ENCODE measurements at regions not wholly inside any gene's neighbourhood (a gene's known extent, or its start where the extent isn't known, plus 50 kb on each side); places are given as distances from the start of the nearest gene placed in this dataset.

DNA sequence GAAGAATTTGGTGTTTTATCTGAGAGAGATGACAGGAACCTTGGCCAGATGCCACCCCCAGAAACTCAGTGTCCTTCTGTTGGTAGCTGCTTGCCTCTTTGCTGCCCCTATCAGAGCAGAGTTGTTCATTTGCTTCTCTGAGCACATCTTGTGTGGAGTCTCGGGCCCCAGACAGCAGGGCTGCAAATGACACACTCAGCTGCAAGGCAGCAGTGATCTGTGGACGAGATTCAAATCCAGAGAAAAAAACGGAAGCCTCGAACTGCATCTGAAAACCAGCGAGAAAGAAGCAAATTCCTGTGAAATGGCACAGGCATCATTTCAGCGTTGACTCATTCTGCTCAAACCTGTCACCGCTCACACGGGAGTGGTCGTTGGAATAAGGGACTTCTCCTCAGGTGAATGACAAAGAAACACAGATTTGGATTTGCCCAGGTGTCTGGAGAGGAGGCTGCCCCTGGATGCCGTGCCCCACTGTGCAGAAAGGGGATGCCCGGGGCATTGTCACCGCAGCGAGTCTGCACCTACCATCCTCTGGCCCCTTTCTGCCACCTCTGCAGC lies 144.7 kb downstream of the PFKFB3 start:
- TF ChIP-seq, protein P1, sequence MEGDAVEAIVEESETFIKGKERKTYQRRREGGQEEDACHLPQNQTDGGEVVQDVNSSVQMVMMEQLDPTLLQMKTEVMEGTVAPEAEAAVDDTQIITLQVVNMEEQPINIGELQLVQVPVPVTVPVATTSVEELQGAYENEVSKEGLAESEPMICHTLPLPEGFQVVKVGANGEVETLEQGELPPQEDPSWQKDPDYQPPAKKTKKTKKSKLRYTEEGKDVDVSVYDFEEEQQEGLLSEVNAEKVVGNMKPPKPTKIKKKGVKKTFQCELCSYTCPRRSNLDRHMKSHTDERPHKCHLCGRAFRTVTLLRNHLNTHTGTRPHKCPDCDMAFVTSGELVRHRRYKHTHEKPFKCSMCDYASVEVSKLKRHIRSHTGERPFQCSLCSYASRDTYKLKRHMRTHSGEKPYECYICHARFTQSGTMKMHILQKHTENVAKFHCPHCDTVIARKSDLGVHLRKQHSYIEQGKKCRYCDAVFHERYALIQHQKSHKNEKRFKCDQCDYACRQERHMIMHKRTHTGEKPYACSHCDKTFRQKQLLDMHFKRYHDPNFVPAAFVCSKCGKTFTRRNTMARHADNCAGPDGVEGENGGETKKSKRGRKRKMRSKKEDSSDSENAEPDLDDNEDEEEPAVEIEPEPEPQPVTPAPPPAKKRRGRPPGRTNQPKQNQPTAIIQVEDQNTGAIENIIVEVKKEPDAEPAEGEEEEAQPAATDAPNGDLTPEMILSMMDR (conservative IDR thresholded peaks at IDR 0.05; ENCODE audit: low read depth, low read length): no peak
- DNase-seq (ENCODE audit: low read depth): no peak
- no peak overlapping the region for H3K4me3 ChIP-seq (ENCODE audit: low read depth, low read length)

DNA sequence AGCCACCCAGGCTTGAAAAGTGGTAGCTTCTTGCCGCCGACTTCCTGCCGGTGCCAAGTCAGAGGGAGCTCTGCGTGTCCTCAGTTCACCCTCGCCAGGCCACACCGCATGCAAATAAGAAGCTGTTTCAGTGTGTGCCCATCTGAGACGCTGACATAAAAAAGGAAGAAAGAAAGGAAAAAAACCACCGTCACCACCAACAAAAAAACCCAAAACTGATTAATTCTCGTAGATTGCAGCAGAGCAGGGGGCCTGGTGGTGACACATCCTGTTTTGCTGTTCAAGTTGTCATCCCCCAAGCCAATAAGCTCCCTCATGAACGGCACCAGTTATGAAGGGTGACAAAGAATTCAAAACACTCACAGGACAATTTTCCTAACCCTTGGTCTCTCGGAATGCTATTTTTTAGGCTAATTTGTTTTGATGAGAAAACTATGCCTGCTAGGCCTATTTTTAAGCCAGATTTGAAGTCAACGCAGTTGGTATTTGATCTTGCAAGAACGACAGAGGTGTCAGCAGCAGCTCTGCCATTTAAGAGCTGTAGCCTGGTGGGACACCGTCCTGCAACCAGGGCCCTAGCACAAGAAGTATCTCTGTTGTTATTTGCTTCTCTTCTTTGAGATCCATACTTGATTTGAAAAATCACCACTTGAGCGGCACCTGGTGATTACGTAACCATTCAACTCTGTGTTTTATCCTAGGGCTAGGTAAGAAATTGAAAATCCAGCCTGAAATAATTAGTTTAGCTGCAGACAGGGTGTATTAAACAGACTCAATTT lies 145.6 kb downstream of the PFKFB3 start:
- no peak for DNase-seq (ENCODE audit: low read depth)
- no peak overlapping the region for H3K4me3 ChIP-seq (ENCODE audit: low read depth, low read length)
- TF ChIP-seq, protein P1 (conservative IDR thresholded peaks at IDR 0.05; ENCODE audit: low read depth, low read length): no peak

DNA sequence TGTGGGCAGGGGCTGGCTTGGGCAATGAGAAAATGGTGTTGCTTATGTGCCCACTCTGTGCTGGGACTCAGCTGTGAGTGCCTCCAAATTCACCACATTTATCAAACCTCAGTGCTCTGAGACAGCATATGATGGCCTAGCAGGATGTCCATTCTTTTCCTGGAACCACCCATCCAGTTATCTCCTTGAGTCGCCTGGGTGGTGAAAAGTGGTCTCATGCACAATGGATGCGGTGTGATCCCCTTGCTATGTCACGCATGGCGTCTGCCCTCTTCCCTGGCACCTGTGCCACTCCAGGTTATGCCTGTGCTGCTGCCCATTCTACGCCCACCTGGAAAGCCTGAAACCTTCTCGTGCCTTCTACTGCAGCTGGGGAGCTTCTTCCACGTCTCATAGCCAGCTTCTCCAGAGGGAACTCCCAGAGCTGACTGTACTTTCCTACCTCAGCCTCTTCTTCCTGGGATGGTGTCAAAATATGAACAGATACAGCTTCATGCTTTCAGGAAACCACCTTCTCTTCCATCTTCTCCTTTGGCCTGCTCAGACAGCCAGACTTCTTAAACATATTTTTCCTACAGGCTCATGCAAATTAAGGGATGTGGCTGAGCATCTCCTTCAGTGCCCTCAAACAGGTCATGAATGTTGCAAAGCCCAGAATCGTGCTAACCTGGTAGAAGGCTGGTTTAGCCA lies 147.3 kb downstream of the PFKFB3 start:
- TF ChIP-seq, protein P1 (conservative IDR thresholded peaks at IDR 0.05; ENCODE audit: low read depth, low read length): no peak
- DNase-seq (ENCODE audit: low read depth): no peak
- no peak overlapping the region for H3K4me3 ChIP-seq (ENCODE audit: low read depth, low read length)

DNA sequence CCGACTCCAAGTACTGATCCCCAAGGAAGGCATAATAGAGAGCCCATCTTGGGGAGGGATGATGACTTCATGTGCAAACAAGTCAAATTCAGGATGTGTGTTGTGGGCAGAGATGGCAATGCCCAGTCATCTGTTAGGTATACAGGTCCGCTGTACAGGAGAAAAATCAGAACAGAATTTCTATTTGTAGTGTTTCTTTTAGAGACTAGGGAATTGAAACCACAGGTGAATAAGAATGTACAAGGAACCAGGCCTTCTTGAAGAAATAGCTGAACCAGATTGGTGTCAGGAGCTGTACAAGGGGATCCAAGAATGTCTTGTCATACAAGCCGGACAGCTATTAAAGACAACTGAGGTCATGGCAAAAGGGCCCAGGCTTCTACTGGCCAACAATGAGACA lies 147.9 kb downstream of the PFKFB3 start:
- H3K4me3 ChIP-seq (ENCODE audit: low read depth, low read length): no peak overlapping the region
- TF ChIP-seq, protein P1 (conservative IDR thresholded peaks at IDR 0.05; ENCODE audit: low read depth, low read length): no peak
- DNase-seq (ENCODE audit: low read depth): no peak

DNA sequence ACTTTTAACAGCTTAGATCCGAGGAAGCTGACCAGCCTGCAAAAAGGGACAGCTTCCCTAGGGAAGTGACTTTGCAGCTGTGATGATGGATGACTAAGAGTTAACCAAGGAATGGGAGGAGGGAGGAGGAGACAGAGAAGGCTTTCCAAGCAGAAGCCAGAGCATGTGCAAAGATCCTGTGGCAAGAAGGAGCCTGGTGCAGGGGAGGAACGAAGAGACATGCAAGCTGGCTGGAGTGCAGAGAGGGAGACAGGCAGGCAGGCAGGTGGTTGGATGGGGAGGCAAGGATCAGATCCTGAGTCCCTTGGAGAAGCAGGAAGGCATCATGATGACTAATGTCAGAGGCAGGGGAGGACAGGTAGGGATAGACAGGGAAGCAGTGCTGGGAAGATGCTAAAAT lies 148.8 kb downstream of the PFKFB3 start:
- TF ChIP-seq, protein P1 (conservative IDR thresholded peaks at IDR 0.05; ENCODE audit: low read depth, low read length): no peak
- no peak overlapping the region for H3K4me3 ChIP-seq (ENCODE audit: low read depth, low read length)
- no peak for DNase-seq (ENCODE audit: low read depth)

DNA sequence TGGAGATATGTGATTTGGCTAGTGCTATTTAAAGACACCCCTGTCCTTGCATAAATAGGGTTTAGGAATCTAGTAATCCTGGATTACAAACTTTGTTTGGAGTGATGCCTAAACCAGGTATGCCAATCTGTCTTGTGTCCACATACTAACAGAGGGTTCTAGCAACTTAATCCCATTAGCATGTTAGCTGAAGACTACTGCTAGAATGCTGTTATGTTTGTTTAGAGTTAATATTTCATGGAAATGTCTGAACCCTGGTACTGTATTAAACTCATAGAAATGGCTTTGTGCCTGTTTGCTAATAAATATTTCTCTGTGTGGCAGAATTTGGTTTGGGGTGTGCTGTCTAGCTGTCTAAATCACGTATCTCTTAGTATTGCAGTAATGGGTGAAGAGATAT lies 150.8 kb downstream of the PFKFB3 start:
- TF ChIP-seq, protein P1 (conservative IDR thresholded peaks at IDR 0.05; ENCODE audit: low read depth, low read length): no peak
- DNase-seq (ENCODE audit: low read depth): no peak
- no peak overlapping the region for H3K4me3 ChIP-seq (ENCODE audit: low read depth, low read length)
